Kasumi-1 (cell line): ENCODE measurements at regions not wholly inside any gene's neighbourhood (a gene's known extent, or its start where the extent isn't known, plus 50 kb on each side); places are given as distances from the start of the nearest gene placed in this dataset.

Source experiments
- DNase-seq, 2 experiments: peaks; one replicate each; lab custom pipeline; 2025; lab: John Stamatoyannopoulos, UW

DNA sequence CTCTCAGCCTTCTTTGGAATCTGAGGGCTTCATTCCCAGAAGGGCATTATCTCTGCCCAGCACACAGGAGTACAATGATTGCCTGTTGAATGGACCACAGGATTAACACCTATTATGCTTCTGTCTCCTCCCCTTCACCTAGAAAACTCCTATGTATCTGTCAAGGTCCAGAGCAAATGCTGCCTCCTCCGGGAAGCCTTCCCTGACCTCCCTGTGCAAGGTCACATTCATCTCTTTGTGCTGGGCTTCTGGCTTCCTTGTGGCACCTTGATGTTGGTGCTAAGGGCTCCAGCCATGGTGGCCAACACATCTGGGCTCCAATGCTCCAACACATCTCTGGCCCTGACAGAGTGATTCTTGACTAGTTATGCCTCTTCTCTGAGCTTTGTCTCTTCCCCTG lies 49.9 kb upstream of the ATP2B2 start:
- DNase-seq, result no peak

DNA sequence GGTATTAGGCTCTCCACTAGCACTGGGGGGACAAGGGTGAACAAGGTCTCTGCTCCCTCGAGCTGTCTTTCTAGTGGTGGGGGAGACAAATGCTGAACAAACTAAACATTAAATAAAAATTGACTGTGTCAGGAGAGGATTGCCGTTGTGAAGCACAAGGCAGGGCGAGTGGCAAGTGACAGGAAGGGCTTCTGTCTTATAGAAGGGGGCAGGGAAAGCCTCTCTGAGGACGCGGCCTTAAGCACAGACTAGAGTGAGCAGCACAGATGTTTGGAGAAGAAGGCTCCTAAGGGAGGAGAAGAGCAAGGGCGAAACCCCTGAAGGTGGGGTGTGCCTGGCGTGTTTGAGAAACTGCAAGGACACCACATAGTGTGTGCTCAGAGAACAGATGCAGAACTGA lies 50.9 kb upstream of the ATP2B2 start:
- no peak for DNase-seq

DNA sequence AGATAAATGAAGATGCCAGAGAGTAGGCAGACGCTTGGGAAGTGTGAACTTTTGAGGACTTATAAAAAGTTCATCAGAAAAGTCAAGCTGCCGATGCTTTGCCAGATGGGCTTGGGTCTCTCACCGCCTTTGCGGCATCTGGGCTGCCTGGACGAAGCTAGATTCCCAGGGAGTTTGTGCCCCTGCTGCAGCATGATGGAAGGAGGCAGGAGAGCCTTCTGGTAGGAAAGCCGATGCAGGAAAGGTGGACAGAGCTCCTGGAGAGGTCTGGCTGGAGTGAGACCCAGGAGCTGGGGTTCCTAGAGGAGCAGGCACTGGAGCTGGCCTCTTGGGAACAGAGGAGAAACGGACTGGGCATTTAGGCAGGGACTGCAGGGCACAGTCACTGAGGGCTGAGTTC lies 51.9 kb upstream of the ATP2B2 start:
- no peak for DNase-seq

DNA sequence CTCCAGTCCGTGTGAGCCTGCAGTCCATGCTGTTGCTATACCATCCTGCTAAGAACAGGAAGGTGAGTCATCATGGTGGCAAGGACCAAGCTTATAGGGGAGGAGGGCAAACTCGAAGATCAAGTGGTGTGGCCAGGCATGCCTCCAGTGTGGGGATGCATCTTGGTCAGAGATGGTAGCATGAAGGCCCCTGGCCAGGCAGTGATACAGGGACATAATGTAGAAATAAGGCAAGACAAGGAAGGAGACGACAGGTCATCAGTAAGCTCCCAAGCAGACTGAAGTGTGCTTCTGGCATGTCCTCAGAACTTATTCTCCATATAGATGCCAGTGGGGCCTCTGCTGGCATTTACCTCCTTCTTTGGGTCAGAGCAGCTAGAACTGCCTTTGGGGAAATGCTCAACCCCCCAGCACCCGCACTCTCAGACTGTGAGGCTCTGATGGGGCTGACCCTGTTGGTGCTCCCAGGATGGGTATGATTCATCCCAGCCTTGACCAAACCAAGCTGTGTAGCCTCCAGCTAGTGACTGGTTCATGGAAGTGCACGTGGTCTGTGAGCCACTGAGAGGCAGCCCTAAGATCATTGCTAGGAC lies 52.5 kb upstream of the ATP2B2 start:
- DNase-seq, result peak; percentile 1 to 12

DNA sequence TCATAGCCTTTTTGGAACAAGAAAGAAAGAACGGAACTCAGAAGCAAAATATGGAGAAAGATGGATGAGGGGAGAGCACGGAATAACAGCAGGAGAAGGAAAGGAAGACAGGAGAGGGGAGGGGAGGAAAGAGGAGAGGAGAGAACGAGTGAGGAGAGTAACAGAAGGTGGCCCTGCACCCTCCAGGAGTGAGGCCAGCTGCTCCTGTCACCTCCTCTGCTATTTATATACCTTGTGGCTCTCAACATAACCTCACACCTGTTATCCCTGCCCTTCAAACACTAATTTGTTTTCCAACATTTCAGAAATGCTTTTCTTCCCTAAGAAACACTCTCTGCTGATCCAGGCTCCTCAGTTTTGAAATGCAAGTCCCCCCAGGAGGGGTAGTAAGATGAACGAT lies 53.4 kb upstream of the ATP2B2 start:
- DNase-seq, result no peak

DNA sequence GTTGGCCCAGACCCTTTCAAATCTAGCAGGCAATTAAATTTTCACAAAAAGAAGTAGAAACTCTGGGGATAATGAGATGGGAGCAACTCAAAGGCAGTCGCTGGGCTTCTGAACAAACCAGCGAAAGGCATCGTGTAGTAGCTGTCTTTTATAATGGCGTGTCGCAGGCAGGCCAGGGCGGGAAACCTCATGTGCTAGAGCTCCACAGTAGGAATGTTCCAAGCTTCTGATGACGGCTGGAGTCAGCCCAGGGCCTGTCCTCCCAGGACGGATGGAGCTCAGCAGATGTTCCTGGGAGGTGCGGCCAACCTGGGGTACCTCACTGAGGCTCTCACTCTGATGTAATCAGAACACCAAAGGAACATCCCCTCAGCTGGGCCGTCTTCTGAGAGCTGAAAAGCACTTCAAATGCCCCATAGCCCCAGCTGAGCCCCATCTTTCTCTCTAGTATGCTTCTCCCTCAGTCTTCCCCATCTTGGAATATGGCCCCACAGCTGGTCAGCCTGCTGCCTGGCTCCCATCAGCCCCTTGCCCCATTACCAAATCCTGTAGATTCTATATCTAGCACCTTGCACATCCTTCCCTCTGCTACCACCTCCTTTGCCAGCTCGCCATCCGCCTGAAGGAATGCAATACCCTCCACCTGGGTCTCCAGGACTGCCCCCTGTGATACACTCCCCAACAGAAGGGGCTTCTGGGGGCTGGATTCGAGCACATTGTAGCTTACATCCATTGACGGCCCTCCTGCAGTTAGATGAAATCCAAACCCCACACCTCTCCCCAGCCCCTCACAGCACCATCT lies 54.9 kb upstream of the ATP2B2 start:
- no peak for DNase-seq

DNA sequence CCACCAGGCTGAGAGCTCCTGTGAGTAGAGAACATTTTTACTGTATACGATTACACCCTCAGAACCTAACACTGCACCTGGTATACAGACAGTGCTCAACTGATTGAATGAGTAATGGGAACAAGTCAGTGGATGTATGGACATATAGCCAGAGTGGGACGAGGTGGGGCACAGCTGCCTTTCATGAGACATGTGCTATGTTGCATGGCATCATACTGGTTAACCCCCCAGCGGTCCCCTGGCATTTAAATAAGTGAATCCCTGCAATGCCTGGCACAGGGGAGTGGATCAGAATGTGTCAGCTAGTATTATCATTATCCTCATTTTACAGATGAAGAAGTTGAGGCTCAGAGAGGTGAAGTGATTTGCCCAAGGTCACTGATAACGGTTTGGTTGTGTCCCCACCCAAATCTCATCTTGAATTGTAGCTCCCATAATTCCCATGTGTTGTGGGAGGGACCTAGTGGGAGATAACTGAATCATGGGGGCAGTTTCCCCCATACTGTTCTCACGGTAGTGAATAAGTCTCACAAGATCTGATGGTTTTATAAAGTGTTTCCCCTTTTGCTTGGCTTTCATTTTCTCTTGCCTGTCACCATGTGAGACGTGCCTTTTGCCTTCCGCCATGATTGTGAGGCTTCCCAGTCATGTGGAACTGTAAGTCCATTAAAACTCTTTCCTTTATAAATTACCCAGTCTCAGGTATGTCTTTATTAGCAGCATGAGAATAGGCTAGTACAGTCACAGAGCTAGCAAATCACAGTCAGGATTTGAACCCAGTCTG lies 56.0 kb upstream of the ATP2B2 start:
- no peak for DNase-seq

DNA sequence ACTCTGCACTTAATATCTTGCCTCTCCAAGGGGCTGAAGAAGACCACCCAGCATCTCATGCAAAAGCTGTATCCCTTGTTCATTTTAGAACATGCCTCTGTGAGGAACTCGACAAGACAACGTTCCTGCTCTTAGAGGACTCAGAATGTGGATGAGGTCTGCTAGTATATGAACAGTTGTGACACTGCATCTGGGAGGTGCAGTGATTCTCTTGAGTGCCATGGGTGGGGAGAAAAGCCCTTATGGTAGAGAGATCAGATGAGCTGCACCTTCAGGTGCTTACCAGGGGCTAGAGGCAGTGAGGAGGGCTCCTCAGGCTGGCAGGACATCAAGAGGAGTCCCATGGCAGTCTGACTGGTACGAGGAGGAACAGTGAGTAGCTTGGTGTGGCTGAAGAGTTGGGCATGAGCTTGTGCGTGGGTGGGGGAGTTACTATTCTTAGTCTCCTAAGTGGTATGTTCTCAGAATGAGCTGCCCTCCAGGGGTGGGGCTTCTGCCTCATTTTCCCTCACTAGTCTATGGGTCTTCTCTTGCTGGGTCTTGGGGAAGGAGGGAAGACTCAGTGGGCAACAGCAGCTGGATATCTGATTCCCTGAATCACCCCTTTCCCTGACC lies 56.7 kb upstream of the ATP2B2 start:
- DNase-seq, result no peak

DNA sequence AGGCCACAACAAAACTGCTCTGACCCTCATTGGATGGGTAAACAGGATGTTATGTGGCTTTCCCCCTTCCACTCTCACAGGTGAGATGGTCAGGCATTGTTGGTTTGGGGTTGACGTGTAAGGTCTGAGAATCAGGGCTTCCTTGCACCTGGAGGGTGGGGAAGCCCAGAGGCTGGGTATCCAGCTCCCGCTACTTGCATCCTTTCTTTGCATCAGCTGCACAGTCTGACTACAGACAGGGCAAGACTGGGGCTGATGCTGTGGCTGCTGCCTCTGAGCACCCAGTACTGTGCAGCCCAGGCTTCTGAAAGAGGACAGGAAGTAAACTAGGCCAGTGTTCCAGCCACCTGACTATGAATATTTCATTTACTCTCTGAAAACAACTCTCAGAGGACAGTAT lies 58.0 kb upstream of the ATP2B2 start:
- no peak for DNase-seq

DNA sequence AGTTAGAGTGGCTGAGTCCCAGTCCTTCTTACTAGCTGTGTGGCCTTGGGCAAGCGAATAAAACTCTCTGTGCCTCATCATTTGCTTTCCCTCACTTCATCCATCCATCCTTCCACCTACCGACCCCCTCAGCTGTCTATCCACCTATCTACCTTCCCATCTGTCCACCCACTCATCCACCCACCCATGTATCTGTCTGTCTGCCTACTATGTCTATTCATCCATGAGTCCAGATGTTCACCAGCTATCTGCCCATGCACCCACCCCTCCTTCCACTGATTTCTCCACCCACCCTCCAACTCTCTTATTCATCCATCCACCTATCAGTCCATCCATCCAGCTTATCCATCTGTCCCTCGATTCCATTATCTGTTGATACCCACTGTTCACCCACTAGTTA lies 60.4 kb upstream of the ATP2B2 start:
- no peak for DNase-seq

DNA sequence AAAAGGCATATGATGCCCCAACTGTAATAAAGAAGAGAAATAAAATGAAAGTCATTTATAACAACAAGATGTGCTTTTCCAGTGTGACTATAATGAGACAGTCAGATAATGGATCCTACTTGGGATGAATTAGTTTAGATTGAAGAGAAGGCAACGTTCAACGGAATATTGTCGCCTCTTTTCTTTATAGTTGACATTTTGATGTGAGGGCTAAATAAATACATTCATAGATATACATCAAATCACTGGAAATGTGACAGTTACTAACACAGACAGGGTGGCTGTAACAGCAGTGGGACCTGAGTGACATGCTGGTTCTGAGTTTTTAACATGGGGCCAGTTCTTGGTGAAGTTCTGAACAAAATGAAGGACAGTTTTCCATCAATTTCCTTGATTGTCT lies 61.1 kb upstream of the ATP2B2 start:
- DNase-seq, result no peak

DNA sequence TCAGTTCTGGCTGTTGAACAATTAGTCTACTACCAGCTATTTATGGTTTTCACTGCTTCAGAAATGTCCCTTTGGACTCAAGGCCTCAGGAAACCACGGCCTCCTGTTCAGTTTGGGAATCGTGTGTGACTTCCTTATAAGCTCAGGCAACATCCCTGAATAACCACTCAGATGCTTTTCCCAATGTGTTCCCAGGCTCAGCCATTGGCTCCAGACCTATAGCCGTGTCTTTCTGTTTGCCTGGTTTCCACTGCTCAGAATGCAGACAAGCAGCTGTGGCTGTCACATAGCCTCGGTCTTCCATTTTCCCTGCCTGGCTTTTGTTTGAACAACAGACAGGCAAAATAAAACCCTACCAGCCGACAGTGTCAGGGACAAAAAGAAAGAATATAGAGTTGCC lies 63.2 kb upstream of the ATP2B2 start:
- no peak for DNase-seq

DNA sequence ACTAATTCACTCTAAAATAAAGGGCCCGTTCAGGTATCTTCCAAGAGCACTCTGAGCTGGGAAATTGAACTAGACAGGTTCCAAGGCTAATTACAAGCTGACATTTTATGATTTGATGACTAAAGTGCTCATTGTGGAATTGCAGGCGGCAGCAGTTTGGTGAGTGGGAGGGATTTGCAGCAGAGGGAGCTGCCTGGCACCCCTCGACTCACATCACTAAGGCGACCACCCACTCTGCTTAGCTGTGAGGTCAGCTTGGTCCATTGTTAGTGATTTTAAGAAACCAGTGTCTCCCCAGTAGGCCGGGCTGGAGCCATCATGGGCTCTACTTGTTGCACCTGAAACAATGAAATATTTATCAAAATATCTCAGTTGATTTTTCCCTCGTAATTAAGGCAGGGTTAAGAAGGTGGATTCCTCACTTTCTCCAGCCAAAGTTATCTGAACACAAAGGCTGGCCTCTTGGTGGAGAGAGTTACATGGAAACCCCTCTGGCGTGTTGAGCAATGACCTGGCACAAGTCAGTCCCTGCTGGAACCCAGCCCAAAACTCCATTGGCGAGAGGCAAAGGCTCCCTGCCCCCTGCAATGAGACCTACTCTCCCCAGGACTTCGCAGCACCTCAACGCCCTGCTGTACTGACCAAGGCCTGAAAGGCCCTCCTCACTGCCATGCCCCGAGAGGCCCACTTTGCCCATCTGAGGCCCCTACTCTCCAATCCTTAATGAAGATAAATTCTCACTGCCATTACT lies 65.0 kb upstream of the ATP2B2 start:
- no peak for DNase-seq

DNA sequence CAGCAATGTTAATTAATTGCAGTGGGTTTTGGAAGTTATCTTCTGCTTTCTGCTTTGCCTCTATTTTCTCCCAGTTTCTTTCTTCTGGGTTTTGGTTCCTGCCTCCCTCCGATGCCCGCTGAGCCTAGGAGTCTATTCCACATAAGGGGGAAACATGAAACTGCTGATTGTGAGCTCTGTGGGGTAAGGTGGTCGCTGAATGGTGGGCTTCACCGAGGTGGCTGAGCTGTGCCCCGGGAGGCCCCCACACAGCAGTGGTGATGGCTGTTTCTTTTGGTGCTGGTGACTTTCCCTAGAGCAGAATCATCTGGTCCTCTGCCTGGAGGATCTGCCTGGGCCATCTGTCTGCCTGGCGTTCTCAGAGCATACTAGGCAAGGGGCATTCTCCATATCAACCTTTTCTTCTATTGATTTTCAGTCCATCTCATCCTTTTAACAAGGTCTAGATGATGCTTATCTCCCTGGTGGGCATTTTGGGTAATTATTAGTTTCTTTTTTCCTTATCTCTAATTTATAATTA lies 68.8 kb upstream of the ATP2B2 start:
- no peak for DNase-seq

DNA sequence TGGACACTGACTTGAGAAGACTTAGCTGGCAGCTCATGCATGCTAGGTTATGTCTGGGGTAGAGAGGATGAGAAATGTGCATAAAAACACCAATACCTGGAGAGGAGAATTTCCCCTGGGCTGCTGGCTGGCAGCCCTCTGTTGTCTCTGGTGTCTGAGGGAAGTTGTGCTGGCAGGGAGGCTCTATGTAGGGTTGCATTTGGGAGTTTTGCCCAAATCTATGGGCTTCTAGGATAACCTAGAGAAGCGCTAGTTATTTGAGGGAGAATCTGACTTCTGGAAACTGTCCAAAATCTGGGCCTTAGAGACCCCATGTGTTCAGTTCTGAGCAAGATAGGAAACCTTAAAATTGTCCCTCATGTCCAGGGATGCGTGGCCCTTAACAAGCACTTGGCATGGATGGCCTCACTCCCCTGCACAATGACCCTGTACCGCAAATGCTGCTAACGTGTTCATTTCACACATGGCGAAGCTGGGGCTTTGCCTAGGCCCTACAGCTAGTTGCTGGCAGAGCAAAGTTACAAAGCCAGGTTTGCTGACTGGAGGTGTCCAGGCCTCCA lies 70.3 kb upstream of the ATP2B2 start:
- no peak for DNase-seq

DNA sequence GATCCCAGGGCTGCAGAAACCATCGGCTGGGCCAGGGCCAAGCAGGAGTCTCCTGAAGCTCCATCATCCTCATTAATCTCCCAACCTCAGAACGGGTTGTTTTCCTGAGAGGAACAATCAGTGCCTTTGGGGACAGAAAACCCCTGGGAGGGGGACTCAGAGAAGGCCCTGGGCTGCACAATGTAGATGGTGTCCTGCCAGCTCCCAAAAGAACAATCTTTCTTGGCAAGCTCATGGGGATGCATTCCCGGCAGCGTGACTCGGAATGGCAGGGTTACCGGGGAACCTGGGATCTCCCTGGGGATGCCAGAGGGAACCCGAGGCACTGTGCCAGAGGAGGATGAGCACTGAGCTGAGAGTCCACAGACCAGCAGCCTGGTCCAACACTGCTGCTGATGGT lies 72.1 kb upstream of the ATP2B2 start:
- DNase-seq, result no peak

DNA sequence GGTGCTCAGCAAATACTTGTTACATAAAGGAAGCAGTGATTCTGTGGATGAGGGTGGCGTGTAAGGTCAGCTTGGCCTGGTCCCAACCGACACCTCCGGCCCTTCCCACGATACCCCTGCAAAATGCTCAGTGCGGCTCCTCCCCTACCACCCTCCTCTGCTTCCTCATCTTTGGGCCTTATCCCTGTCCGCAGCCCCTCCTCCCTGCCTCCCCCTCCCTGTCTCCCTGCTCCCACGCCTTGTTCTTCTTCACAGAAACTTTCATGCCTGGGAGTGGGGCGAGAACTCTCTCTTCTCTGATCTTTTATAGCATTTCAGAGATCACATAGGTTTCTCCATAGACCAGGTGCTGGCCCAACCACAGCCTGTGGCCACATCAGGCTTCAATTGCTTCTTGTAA lies 75.0 kb upstream of the ATP2B2 start:
- no peak for DNase-seq

DNA sequence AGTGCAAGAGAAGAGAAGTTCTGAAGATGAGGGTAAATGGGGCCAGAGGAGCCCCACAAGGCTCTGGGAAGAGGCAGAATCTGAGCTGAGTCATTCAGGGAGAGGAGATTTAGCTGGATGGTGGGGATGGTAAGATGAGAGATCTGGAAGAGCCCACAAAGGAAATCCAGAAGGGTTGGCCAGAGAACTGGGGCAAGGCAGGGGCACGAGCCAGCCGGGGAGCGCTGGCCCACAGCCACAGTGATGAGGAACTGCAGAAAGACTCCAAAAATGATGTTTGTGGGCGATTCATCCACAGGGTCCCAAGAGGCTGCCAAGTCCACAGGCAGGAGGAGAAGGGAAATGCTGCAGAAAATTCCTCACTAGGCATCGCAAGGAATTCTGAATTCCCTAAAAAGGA lies 75.9 kb upstream of the ATP2B2 start:
- no peak for DNase-seq

DNA sequence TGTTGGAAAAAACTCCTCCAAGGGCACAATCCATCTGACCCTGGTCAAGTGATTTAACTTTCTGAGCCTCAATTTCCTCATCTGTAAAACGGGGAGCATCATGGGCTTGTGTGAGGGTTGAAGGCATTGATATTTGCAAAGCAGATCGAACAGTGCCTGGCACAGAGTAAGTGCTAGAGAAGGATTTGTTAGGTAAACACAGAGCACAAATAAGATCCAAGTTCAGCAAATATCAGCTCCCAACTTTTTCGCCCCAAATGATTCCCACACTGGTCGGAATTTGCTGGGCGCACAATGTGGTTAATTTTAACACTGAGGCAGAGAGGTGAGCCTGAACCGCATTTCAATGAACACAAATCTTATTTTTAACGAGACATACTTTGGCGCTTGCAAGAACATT lies 76.3 kb upstream of the ATP2B2 start:
- no peak for DNase-seq

DNA sequence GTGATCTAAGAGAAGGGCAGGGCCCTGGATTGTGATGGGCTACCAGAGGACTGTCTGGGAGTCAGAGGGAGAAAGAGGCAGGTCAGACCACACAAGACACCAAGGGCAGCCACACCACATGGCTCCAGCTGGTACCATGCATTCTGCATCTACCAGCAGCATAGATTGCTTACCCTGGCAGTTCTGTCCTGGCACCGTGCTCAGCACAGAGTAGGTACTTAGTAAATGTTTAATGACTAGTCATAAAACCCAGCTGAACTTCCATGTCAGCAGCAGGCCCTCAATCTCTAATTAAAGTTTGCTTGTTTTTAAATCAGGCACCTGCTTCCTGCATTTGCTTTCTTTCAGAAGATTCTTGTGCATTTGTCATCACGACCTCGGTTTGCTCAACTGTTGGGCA lies 77.3 kb upstream of the ATP2B2 start:
- no peak for DNase-seq
